ENCODE measurements at regions not wholly inside any gene's neighbourhood (a gene's known extent, or its start where the extent isn't known, plus 50 kb on each side); places are given as distances from the start of the nearest gene placed in this dataset.

DNA sequence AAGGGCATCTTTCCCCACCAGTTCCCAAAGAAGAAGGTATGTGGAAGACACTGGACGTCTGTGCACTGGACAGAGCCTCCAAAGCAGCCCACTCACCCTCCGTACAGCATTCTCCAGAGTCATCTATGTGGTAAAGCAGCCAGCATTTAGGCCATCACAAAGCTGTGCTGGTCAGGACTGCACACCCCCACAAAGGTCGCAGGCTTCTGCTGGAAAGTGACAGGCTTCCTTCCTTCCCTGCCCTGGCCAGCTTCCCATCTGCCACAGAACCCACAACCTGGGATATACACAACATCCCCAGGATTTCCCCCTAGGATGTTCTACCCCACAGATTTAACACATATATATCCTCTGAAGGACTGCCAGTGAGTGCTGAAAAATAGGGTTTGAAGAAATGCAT, 64.6 kb upstream of the GALNT15 start:
- TF ChIP-seq POLR2A (IDR thresholded peaks at IDR 0.05; ENCODE audit: low read depth, low read length) (no peak), TAF1 (IDR thresholded peaks at IDR 0.05; ENCODE audit: borderline replicate concordance, low read depth, low read length) (no peak)
